Fibroblast of the conjunctiva (primary cell): ENCODE measurements at regions not wholly inside any gene's neighbourhood (a gene's known extent, or its start where the extent isn't known, plus 50 kb on each side); places are given as distances from the start of the nearest gene placed in this dataset.
"Not testable (repeated sequence)": the region's sequence is repeated elsewhere in the genome, so short reads cannot be mapped to it uniquely, and the experiment has no call there.

Source experiments
- DNase-seq: peaks from one replicate; pipeline ENCODE4 v3.0.0-alpha.2; 2010; ENCODE audit warnings: low read depth

DNA sequence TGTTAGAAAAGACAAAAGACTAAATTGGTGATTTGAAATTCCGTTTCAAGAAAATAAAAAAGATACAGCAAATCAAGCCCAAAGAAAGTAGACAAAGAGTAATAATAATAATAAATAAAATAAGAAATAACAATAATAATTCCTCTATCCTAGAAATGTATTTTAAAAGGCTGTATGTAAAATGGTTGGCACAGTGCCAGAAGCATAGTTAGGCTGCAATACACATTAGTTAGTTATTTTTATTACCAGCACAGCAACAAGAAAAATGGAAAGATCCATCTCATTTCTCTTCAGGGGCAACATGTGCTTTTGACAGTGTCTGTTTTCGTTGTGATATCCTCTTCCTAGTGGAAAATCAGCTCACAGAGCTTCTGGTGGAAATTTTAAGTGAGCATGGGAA lies 174.1 kb upstream of the TMTC1 start:
- DNase-seq, result no peak

DNA sequence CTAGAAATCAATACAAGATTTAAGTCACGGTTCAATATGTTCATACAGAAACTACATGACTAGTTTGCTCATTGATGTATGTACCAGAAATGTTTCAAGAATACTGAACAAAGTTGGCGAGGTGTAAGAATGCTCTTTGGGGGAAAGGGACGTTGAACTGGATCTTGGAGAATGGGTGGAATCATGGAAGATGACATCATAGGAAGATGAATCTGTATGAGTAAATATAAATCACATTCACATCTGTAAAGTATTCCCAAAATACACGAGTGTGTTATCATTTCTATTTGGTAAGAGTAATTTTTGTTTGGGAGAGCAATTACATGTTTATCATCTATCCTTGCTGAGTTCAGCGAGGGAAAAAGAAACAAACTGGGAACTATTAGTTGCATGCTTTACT lies 162.2 kb upstream of the TMTC1 start:
- no peak for DNase-seq

GRCh38 chr12:29944269-29945000 lies 160.7 kb upstream of the TMTC1 start:
- no peak for DNase-seq

- no peak for DNase-seq
Measured at GRCh38 chr12:29943683-29944082, 159.9 kb upstream of the TMTC1 start.

DNA sequence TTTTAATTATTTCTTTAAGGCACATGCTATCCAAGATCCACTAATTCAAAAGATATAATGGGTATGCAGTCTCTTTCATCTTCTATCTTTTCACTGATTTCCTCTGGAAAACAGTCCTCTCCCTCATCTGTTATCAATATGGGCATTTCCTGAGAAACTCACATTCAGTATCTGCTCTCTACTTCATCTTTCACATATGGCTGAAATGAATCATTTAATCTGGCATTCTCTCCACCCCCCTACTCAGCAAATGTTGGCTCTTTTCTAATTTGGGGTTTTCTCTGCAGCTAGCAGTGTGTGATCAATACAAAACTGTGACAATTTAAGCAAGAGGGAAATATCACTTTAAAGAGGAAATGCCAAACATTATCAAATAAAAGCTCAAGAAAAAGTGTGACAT lies 157.1 kb upstream of the TMTC1 start:
- no peak for DNase-seq

DNA sequence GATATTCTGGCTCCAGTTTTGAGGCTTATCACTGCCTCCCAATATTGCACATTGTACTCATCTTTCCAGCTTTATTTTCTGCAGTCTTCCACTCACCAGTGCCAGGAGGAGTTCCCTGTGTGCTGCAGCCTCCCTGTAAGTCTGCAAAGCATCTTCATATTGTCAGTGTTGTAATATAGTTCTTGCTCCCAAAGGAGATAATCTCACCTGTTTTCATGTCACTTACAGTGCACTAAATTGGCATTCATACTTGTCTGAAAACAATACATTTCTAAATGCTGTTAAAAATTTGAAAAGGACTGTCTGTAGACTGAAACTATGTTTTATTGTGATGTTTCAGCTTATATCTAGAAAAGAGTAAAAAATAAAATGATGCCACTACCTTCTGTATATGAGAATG lies 146.8 kb upstream of the TMTC1 start:
- no peak for DNase-seq

GRCh38 chr12:29929295-29929694 lies 145.6 kb upstream of the TMTC1 start:
- no peak for DNase-seq

DNA sequence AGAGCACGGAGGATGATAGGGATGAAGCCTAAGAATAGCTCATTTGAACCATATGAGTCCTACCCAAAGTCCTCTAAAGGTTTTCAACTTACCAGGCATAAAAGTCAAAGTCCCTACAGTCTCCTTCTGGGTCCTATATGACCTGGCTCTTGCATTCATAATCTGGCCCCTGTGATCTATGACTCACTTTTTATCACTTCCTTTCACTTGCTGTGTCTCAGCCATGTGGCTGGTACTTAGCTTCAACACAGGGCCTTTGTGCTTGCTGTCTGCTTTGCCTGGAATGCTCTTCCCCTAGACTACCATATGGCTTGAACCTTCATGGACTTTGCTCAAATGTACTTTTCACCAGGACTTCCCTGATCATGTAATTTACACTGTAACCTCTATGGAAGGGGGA lies 137.6 kb upstream of the TMTC1 start:
- no peak for DNase-seq

DNA sequence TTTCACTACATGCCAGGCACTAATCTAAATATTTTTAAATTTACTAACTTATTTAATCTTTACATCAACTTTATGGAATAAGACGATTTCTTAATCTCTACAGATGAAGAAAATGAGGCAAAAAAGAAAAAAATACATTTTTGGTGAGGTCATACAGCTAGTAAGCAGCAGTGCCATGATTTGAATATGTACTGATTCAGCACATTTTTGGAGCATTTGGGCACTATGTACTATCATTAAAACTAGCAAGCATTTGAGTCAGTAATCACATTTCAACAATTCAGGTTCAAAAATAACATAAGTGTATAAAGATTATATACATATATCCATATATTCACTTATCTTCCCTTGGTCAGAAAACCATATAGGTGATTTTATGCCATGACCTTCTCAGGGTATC lies 124.4 kb upstream of the TMTC1 start:
- DNase-seq, result no peak

GRCh38 chr12:29907461-29907860 lies 123.7 kb upstream of the TMTC1 start:
- no peak for DNase-seq

DNA sequence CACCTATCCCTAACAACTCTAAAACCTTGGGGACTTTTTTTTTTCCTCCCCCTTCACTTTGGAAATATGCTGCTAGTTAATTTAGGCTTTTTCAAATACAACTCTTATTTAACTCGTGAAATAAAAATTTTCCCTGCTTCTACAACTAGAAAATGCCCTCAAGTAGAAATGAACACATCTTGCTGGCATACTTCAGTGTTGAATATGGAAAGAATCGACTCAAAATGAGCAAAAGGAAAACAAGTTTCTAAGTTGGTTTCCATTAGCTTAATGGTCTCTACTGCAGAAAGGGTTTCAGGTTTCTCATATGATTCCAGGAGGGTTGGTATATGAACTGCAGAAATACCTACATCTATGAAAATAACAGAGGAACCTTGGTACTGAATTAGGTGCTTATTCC lies 118.3 kb upstream of the TMTC1 start:
- no peak for DNase-seq

DNA sequence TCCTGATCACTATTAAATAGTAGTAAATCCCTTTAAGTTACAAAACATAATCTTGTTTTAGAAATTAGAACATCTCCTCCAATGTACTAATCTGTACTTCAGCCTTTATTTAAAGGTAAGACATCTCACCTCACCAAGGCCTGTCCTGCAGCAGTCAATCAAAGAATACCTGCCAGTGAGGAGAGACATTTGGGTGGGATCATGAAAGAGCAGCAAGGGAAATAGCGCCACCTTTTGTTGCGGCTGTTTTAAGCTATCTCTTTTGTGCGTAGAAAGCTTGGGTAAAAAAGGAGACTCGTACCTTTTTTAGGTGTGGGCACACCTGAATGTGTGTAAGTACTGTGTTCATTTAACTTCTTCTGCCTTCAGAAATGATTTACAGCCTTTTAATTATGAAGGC lies 117.8 kb upstream of the TMTC1 start:
- no peak for DNase-seq

GRCh38 chr12:29899212-29899931 lies 115.6 kb upstream of the TMTC1 start:
- no peak for DNase-seq

DNA sequence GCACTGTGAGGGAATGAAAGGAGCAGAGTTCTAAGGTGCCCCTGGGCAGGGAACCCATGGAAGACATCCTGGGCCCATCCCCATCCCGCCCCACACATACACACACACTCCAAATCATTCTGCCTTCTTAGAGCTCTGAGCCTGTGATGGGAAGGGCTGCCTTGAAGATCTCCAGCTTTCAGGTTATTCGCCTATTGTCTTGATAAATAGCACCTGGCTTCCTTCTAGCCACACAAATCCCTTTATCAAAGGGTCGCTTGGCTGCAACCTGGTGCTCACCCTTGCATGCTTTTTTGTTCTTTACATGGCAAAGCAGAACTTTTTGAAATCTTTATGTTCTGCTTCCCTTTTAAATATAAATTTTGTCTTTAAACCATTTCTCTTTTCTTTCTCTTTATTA lies 112.2 kb upstream of the TMTC1 start:
- no peak for DNase-seq

DNA sequence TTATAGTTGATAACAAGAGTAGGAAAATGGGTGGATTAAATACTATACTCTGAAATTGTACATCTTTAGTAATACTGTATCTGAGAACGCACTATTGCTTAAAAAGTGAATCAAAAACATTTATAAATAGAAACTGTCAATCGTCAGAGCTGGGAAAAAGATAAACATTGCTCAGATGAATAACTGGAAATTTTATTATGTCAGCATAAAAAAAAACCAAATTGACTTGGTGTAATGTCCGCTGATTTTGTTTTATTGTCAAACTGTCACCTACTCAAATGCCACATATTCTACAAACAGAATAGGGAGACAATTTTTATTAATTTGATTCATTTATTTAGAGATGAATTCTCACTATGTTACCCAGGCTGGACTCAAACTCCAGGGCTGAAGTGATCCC lies 109.3 kb upstream of the TMTC1 start:
- DNase-seq, result no peak

- no peak for DNase-seq
Measured at GRCh38 chr12:29891792-29892191, 108.0 kb upstream of the TMTC1 start.

DNA sequence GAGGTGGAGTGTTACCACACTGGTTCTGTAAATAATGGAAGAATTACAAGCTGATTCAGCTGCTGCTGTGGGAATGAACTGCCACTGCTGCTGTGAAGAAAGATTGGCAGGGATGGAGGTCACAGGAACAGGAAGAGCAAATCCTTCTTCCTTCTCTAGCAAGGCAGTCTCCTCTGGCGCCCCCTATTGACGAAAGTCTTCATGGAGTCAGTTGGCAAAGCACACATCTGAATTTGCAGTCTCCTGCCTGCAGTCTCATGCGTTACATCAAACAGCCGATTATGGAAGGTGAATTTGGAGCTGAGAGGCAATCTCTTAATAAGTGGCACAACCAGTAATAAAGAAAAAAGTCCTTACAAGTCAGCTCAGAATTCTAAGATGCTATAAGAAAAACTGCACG lies 106.0 kb upstream of the TMTC1 start:
- DNase-seq, result peak; percentile 56

DNA sequence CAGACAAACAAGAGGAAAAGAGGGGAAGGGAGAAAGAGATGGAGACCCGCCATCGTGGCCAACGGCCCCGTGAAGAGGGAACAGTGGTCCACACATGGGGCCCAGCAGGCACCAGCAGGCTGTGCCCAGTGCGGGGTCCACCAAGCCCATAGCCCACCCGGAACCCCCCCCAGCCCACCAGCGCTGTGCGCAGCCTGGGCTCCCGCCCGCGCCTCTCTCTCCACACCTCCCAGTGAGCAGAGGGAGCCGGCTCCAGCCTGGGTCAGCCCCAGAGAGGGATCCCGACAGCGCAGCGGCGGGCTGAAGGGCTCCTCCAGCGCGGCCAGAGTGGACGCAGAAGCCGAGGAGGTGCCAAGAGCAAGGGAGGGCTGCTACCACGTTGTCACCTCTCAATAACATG lies 105.0 kb upstream of the TMTC1 start:
- no peak for DNase-seq

DNA sequence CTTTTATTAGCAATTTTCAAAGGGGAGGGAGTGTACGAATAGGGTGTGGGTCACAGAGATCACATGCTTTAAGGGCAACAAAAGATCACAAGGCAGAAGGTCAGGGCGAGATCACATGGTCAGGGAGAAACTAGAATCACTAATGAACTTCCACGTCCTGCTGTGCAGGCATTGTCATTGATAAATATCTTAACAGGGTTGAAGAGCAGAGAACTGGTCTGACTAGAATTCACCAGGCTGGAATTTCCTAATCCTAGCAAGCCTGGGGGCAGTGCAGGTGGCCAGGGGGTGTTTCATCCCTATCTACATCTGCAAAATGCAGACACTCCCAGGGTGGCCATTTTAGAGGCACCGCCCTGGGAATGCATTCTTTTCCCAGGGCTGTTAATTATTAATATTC lies 101.2 kb upstream of the TMTC1 start:
- not testable (repeated sequence) for DNase-seq

DNA sequence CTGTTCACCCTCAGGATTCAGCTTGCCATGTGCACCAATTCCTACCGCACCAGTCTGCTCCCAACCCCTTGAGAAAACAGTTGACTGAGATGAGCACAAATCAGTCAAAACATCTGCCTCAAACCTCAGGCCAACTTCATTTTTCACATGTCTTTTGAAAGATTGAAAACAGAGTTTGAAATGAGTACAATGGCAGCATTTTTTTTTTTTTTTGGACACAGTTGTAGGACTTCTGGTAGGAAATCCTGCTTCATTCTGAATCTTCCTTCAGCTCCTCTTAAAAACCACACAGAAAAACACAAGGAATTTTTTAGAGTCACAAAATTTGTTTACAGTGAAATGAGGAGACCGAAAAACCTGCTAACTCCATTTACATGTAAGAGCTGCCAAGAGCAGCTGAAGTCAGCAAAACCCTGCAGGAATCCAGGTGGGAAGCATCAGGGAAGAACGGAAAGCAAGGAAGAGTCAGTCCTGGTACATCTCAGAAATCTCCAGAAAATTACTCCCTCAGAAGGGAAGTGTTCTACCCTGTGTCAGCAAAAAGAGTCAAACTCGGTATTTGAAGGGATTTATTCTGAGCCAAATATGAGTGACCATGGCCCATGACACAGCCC lies 100.3 kb upstream of the TMTC1 start:
- DNase-seq, result no peak

GRCh38 chr12:29883525-29883924 lies 99.8 kb upstream of the TMTC1 start:
- no peak for DNase-seq

GRCh38 chr12:29882846-29883245 lies 99.1 kb upstream of the TMTC1 start:
- DNase-seq, result no peak

GRCh38 chr12:29880987-29881386 lies 97.2 kb upstream of the TMTC1 start:
- DNase-seq, result no peak
